ENCODE measurements at regions not wholly inside any gene's neighbourhood (a gene's known extent, or its start where the extent isn't known, plus 50 kb on each side); places are given as distances from the start of the nearest gene placed in this dataset.

DNA sequence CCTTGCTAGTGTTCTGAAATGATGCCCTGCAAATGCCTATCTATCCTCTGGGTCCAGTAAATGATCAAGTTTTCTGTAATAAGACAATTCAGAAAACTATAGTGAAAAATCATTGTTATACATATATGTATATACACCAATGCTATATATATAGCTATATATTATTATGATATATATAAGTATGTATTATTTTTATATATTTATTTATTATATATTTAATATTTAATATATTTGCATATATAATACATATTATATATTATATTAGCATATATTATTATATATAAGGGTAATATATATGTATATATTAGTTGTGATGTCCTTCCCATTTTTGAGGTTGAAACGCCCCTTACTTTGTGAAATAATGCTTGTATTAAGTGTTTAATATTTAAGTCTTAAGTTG is 181.4 kb upstream of the CACNA2D1 start:
- H3K4me1 ChIP-seq, result no peaks in the 10 kb centered on the region
- intact Hi-C loops (cut with DNase I), result no loop called here
- no peaks in the 10 kb centered on the region for H3K27me3 ChIP-seq
- DNase-seq (ENCODE audit: low spot score in 2 of 2), result no peak
- no peaks in the 10 kb centered on the region for H3K9me3 ChIP-seq
- TF ChIP-seq, protein P1, sequence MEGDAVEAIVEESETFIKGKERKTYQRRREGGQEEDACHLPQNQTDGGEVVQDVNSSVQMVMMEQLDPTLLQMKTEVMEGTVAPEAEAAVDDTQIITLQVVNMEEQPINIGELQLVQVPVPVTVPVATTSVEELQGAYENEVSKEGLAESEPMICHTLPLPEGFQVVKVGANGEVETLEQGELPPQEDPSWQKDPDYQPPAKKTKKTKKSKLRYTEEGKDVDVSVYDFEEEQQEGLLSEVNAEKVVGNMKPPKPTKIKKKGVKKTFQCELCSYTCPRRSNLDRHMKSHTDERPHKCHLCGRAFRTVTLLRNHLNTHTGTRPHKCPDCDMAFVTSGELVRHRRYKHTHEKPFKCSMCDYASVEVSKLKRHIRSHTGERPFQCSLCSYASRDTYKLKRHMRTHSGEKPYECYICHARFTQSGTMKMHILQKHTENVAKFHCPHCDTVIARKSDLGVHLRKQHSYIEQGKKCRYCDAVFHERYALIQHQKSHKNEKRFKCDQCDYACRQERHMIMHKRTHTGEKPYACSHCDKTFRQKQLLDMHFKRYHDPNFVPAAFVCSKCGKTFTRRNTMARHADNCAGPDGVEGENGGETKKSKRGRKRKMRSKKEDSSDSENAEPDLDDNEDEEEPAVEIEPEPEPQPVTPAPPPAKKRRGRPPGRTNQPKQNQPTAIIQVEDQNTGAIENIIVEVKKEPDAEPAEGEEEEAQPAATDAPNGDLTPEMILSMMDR (IDR thresholded peaks at IDR 0.05), result no peak
- no peak overlapping the region for H3K27ac ChIP-seq
- no peak overlapping the region for H3K4me3 ChIP-seq
- no peaks in the 10 kb centered on the region for H3K36me3 ChIP-seq

DNA sequence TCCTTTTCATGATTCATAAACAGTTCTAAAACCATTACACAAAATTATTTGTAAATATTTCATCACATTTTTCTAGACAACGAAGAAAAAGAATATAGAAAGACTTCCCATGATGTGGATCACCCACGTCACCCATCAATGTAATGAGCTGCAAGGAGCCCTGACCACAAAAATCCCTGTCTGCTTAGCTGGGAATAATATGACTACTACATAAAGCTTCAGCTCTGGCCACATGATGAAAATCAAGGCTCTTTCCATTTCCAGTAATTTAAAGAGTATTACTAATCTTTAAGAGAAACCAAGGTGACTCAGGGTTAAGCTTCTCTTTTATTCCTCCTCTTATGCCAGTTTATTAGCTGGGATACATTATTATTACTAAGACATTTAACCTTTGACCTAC is 180.8 kb upstream of the CACNA2D1 start:
- no peaks in the 10 kb centered on the region for H3K9me3 ChIP-seq
- TF ChIP-seq, protein P1 (IDR thresholded peaks at IDR 0.05), result no peak
- intact Hi-C loops (cut with DNase I), result no loop called here
- no peak overlapping the region for H3K27ac ChIP-seq
- no peaks in the 10 kb centered on the region for H3K27me3 ChIP-seq
- no peak for DNase-seq (ENCODE audit: low spot score in 2 of 2)
- no peaks in the 10 kb centered on the region for H3K36me3 ChIP-seq
- H3K4me3 ChIP-seq, result no peak overlapping the region
- no peaks in the 10 kb centered on the region for H3K4me1 ChIP-seq

DNA sequence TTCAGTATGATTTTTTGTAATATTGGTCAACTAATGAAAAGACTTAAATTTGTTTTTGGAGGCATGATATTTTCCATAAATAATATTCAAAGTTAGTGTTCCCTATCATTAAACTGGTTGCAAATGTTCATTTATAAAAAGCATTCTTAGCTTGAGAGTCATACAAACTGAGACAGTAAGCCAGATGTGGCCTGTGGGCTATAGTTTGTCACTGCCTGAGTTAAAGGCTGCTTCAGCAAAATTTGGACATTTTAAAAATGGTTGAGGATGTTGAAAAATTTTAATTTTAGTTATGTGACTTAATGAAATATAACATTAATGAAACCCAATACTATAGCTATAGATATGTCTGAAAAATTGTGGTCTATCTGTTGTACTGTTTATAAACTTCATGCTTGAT is 180.2 kb upstream of the CACNA2D1 start:
- intact Hi-C loops (cut with DNase I), result no loop called here
- TF ChIP-seq, protein P1 (IDR thresholded peaks at IDR 0.05), result no peak

DNA sequence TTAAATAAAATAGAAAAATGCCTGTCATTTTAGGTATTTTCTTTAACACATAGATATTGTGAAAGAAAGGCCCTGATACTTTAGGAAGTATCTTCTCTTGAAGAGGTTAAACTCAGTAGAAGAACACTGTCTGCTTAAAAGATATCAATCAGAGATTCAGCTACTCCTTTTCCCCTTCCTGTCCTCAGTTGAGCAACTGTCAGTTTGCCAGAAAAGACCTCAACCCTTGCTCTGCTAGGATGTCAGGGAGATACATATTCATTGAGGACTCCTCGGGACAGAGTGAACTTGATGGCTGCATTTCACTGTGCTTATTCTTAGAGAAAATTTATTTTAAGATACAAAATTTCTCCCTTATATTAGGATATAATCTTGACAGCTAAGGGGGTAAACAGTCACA is 173.6 kb upstream of the CACNA2D1 start:
- intact Hi-C loops (cut with DNase I), result no loop called here
- no peaks in the 10 kb centered on the region for H3K9me3 ChIP-seq
- H3K36me3 ChIP-seq, result no peaks in the 10 kb centered on the region

More for the DNA sequence above, 180.2 kb upstream of the CACNA2D1 start:
- H3K27ac ChIP-seq, result no peak overlapping the region
- H3K27me3 ChIP-seq, result no peaks in the 10 kb centered on the region
- no peaks in the 10 kb centered on the region for H3K36me3 ChIP-seq
- H3K4me3 ChIP-seq, result no peak overlapping the region
- no peak for DNase-seq (ENCODE audit: low spot score in 2 of 2)
- H3K4me1 ChIP-seq, result no peaks in the 10 kb centered on the region
- H3K9me3 ChIP-seq, result no peaks in the 10 kb centered on the region

DNA sequence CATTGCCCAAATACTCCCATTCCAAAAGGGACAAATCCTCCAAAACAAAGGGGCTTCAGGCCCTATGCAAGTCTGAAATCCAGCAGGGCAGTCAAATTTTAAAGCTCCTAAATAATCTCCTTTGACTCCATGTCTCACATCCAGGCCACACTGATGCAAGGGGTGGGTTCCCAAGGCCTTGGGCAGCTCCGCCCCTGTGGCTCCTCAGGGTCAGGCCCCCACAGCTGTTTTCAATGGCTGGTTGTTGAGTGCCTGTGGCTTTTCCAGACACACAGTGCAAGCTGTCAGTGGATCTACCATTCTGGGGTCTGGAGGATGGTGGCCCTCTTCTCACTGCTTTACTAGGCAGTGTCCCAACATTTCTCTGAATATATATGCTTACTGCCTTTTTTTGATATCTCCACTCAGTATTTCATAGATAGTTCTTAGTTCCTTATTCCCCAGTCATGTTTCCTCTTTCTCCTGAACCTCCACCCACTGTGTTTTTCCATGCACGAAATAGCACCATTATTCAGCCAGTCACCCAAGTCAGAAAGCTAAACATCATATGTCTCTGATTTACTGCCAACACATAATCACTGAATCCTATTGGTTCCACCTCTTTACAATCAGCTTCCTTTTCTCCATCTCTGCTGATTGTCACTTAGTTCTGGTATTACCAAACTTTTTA is 172.6 kb upstream of the CACNA2D1 start:
- H3K4me3 ChIP-seq, result no peak overlapping the region
- TF ChIP-seq, protein P1 (IDR thresholded peaks at IDR 0.05), result no peak
- no peak overlapping the region for H3K27ac ChIP-seq
- DNase-seq (ENCODE audit: low spot score in 2 of 2), result no peak
- no peaks in the 10 kb centered on the region for H3K36me3 ChIP-seq
- no peaks in the 10 kb centered on the region for H3K9me3 ChIP-seq
- no peaks in the 10 kb centered on the region for H3K4me1 ChIP-seq
- no peaks in the 10 kb centered on the region for H3K27me3 ChIP-seq
- intact Hi-C loops (cut with DNase I), result no loop called here

More for the DNA sequence above, 173.6 kb upstream of the CACNA2D1 start:
- no peak overlapping the region for H3K27ac ChIP-seq
- H3K27me3 ChIP-seq, result no peaks in the 10 kb centered on the region
- H3K4me3 ChIP-seq, result no peak overlapping the region
- no peaks in the 10 kb centered on the region for H3K4me1 ChIP-seq
- DNase-seq (ENCODE audit: low spot score in 2 of 2), result no peak
- TF ChIP-seq, protein P1 (IDR thresholded peaks at IDR 0.05), result no peak

DNA sequence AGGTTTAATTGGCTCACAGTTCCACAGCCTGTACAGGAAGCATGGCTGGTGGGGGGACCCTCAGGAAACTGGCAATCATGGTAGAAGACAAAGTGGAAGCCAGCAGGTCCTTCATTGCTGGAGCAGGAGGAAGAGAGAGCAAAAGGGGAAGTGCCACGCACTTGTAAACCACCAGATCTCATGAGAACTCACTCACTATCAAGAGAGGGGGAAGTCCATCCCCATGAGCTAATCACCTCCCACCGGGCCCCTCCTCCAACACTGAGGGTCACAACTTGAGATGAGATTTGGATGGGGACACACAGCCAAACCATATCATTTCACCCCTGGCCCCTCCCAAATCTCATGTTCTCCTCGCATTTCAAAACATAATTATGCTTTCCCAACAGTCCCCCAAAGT is 171.9 kb upstream of the CACNA2D1 start:
- H3K9me3 ChIP-seq, result no peaks in the 10 kb centered on the region
- no peak for DNase-seq (ENCODE audit: low spot score in 2 of 2)
- no peaks in the 10 kb centered on the region for H3K4me1 ChIP-seq
- TF ChIP-seq, protein P1 (IDR thresholded peaks at IDR 0.05), result no peak
- H3K36me3 ChIP-seq, result no peaks in the 10 kb centered on the region
- intact Hi-C loops (cut with DNase I), result no loop called here
- H3K27ac ChIP-seq, result no peak overlapping the region
- no peaks in the 10 kb centered on the region for H3K27me3 ChIP-seq
- no peak overlapping the region for H3K4me3 ChIP-seq
